Colon (tissue), 2 donors: ENCODE measurements at regions not wholly inside any gene's neighbourhood (a gene's known extent, or its start where the extent isn't known, plus 50 kb on each side); places are given as distances from the start of the nearest gene placed in this dataset.

Experiments
- FAIRE-seq: peaks from 2 replicates; lab custom pipeline; 2012; peaks lifted over from hg19 to GRCh38; lab: Jason Lieb, UNC
- donor health status: control.
- donor health status: control.

GRCh38 chr5:125766706-125767105 is 656.5 kb upstream of the GRAMD2B start:
- no peak for FAIRE-seq

- no peak for FAIRE-seq
Observed at GRCh38 chr5:125775896-125776295, 647.3 kb upstream of the GRAMD2B start.

- FAIRE-seq = no peak
Observed at GRCh38 chr5:125776656-125777139, 646.5 kb upstream of the GRAMD2B start.

GRCh38 chr5:125778791-125779190 is 644.4 kb upstream of the GRAMD2B start:
- no peak for FAIRE-seq

- no peak for FAIRE-seq
Observed at GRCh38 chr5:125785407-125785806, 637.8 kb upstream of the GRAMD2B start.

GRCh38 chr5:125786021-125786420 is 637.2 kb upstream of the GRAMD2B start:
- FAIRE-seq = no peak

GRCh38 chr5:125793470-125793869 is 629.7 kb upstream of the GRAMD2B start:
- FAIRE-seq = no peak

- no peak for FAIRE-seq
Observed at GRCh38 chr5:125794922-125795321, 628.3 kb upstream of the GRAMD2B start.

GRCh38 chr5:125798307-125798706 is 624.9 kb upstream of the GRAMD2B start:
- no peak for FAIRE-seq

GRCh38 chr5:125812651-125813050 is 610.6 kb upstream of the GRAMD2B start:
- no peak for FAIRE-seq

GRCh38 chr5:125813221-125813974 is 609.8 kb upstream of the GRAMD2B start:
- FAIRE-seq = no peak

- FAIRE-seq = no peak
Observed at GRCh38 chr5:125814119-125814518, 609.1 kb upstream of the GRAMD2B start.

- FAIRE-seq = no peak
Observed at GRCh38 chr5:125823572-125823971, 599.6 kb upstream of the GRAMD2B start.

- no peak for FAIRE-seq
Observed at GRCh38 chr5:125826214-125826613, 597.0 kb upstream of the GRAMD2B start.

GRCh38 chr5:125829349-125829748 is 593.9 kb upstream of the GRAMD2B start:
- no peak for FAIRE-seq

- no peak for FAIRE-seq
Observed at GRCh38 chr5:125833398-125833797, 589.8 kb upstream of the GRAMD2B start.

- FAIRE-seq = no peak
Observed at GRCh38 chr5:125834438-125835115, 588.6 kb upstream of the GRAMD2B start.

GRCh38 chr5:125835293-125836172 is 587.7 kb upstream of the GRAMD2B start:
- no peak for FAIRE-seq

- no peak for FAIRE-seq
Observed at GRCh38 chr5:125836256-125836655, 587.0 kb upstream of the GRAMD2B start.

GRCh38 chr5:125837866-125838265 is 585.3 kb upstream of the GRAMD2B start:
- no peak for FAIRE-seq

GRCh38 chr5:125847561-125847960 is 575.6 kb upstream of the GRAMD2B start:
- no peak for FAIRE-seq

GRCh38 chr5:125848751-125849150 is 574.5 kb upstream of the GRAMD2B start:
- no peak for FAIRE-seq

- no peak for FAIRE-seq
Observed at GRCh38 chr5:125856949-125857348, 566.3 kb upstream of the GRAMD2B start.
